ENCODE measurements at regions not wholly inside any gene's neighbourhood (a gene's known extent, or its start where the extent isn't known, plus 50 kb on each side); places are given as distances from the start of the nearest gene placed in this dataset.
"Not testable (repeated sequence)": the region's sequence is repeated elsewhere in the genome, so short reads cannot be mapped to it uniquely, and the experiment has no call there.

DNA sequence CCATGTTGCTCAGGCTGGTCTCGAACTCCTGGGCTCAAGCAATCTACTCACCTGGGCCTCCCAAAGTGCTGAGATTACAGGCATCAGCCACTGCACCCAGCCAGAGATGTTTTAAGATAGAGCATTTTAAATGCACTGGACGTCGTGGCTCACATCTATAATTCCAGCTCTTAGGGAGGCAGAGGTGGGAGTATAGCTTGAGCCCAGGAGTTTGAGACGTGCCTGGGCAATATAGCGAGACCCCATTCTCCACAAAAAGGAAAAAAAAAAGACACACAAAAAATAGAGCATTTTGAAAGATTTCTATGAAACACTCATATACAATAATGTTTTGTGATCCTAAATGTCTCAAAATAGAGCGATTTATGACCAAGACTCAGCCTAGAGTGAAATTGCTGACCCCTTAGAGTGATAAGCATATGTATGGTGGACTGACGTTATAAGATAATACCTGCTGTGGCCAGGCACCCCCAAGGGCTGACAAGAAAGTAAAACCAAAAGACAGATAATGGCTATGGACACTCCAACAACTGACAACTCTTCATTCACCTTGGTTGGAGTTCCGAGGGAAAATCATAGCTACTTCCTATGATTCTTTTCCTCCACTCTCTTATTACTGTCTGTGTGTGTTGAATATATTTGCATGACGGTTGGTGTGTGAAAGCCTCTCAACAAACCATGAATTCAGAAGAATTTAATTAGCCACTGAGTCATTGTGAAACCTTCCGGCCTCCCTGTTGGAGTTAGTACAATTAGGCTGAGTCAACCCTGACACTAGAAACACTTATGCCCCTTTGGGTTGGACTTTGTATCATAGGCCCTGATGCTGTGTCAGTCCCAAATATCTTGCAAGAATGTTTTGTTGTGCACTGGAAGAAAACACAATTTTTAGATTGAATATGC, 526.5 kb upstream of the NUDT12 start:
- no peak for DNase-seq (ENCODE audit: low spot score)

DNA sequence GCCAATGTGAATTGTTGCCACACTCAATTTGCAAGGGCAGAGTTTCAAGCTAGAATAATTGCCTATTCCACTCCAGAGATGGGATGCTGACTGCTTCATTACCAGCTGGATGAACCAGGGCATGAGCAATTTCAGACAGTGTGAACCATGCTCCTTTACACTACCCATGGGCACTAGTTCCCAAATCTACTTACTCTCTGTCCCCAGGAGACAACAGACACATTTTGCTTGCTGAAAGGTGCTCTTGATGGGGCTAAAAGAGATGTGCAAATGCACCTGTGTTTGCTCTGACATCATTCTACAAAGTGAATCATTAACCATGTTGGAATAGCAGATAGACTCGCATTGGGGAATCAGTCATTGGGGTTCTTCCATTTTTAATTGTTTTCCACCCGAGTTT, 522.3 kb upstream of the NUDT12 start:
- no peak for DNase-seq (ENCODE audit: low spot score)

DNA sequence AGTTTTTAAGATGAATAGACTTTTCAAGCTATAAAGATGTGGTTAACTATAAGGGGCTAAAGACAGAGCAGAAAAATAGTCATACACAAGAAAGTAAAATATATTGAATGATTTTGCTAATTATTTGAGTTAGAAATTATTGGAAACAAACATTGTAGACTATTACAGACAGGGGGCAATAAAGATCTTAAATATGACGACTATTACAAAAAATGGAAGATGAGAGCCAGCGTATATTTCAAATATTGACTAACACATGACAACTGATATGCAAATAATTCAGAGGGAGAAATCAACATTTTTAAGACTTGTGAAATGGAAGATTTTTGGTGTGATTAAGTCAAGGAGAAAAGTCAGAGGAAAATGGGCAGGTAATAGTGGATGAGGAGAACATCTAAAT, 520.2 kb upstream of the NUDT12 start:
- no peak for DNase-seq (ENCODE audit: low spot score)

DNA sequence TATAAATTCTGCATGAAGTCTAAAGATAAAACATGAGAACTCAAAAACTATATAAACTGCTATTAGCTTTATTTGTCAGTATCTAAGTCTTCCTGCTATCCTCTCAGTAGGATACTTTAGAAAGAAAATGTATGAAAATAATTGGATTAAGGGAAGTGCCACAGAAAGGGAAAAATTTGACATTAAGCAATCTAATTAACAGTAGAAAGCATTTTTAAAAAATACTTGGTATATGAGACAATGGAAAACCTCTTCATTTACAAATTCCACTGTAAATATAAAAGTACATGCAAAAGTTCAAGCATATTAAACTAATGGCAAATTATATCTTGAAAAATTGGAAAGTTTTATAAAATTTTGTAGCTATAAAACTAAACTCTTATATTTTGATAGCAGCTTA, 518.6 kb upstream of the NUDT12 start:
- DNase-seq (ENCODE audit: low spot score) = no peak

DNA sequence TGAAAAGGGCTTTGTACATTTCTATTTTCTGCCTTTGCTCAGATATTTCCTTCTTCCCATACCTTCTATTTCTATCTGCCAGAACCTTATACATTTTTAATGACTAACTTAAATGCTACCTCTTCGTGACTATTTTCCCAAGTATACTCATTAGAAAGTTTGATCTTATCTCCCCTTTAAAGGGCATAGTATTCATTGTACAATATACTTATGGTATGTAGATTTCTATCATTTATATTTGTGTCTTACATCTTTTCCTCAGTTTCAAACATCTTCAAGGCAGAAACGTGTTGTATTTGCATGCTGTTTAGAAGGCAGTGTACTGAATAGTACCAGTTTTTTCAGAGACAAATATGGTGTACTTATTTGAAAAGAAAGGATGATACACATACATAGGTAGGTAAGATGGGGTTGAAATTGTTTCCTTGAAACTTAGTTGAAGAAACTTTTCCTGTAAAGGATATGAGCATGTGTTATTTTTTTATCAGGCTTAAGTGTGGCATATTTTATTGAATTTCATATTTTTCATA, 518.1 kb upstream of the NUDT12 start:
- no peak for DNase-seq (ENCODE audit: low spot score)

DNA sequence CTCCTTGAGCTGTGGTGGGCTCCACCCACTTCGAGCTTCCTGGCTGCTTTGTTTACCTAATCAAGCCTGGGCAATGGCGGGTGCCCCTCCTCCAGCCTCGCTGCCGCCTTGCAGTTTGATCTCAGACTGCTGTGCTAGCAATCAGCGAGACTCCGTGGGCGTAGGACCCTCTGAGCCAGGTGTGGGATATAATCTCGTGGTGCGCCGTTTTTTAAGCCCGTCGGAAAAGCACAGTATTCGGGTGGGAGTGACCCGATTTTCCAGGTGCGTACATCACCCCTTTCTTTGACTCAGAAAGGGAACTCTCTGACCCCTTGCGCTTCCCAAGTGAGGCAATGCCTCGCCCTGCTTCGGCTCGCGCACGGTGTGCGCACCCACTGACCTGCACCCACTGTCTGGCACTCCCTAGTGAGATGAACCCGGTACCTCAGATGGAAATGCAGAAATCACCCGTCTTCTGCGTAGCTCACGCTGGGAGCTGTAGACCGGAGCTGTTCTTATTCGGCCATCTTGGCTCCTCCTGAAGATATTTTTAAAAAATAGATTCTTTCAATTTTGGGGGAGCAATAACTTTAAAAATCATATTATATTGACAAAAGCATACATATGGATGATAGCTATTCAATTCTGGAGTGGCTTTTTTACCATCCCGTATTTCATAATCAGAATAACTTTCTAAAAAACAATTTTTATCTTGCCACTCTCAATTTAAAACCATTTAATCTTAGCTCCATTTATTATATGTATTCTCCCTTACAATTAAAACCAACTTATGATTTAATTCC, 517.5 kb upstream of the NUDT12 start:
- DNase-seq (ENCODE audit: low spot score) = not testable (repeated sequence)

DNA sequence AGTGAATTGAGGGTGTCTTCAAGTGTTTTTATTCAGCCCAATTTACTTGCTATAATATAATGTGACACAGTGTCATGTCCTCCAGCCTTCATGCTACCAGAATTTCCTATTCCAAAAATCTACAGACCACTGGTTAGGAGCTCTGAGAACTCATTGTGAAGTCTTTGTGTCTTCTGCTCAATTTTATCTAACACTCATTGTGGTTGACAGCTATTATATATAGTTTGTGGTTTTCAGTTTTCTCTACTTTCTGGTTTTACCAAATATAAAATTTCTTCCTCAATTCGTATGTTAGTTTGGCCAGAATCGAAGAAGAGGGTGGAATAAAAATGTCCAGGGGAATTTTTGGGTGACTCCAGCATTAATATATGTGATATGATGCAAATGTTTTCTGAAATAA, 509.3 kb upstream of the NUDT12 start:
- DNase-seq (ENCODE audit: low spot score) = no peak

DNA sequence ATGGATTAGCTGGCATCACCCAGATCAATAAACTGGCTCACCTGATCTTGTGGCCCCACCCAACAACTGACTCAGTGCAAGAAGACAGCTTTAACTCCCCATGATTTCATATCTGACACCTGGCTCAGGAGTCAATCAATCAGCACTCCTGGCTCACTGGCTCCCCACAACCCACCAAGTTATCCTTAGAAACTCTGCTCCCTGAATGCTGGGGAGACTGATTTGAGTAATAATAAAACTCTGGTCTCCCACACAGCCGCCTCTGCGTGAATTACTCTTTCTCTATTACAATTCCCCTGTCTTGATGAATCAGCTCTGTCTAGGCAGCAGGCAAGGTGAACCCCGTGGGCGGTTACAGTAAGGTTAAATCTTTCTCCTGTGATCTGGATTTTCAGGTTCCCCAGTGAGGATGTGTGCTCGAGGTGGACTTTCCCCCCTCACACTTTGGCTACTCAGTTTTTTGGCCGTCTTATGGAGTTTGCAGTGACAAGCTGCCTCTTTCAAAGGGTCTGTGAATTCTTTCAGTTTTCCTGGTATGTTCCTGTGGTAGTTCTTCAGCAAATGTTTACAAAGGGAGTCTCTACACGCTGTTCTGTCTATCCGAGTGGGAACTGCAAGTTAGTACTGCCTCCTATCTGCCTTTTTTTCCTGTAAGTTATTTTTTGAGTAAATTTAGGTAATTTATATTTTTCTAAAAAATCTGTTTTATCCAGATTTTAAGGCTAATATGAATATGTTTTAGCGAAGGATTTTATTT, 500.2 kb upstream of the NUDT12 start:
- no peak for DNase-seq (ENCODE audit: low spot score)

DNA sequence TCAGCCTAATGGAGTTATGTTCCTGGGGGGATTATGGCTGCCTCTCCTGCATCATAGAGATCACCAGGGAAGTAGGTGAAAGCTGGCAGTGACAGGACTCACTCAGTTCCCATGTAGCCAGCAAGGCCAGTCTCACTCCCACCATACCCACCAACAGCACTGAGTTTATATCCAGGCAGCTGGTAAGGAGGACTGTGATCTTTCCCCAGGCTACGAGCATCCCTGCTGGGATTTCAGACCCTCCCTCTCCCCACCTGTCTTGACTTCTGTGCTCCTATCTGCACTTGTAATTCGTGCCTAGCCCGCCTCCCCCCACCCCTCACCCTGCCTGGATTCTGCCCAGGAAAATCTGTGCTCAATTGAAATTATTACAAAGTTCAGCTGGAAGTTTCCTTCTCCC, 499.1 kb upstream of the NUDT12 start:
- no peak for DNase-seq (ENCODE audit: low spot score)

DNA sequence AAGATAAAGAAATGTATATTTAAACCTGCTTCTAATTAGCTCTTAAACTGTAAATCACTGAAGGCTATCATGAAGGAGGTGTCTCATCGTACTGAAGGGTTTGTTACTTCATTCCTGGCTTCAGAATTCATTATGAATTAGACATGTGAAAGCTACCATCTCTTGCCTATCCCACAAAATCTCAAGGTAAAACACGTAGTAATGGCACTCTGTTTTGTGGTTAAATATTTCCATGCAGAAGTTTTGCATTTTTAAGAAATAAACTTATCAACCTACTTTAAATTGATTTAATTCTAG, 490.7 kb upstream of the NUDT12 start:
- DNase-seq (ENCODE audit: low spot score) = no peak

DNA sequence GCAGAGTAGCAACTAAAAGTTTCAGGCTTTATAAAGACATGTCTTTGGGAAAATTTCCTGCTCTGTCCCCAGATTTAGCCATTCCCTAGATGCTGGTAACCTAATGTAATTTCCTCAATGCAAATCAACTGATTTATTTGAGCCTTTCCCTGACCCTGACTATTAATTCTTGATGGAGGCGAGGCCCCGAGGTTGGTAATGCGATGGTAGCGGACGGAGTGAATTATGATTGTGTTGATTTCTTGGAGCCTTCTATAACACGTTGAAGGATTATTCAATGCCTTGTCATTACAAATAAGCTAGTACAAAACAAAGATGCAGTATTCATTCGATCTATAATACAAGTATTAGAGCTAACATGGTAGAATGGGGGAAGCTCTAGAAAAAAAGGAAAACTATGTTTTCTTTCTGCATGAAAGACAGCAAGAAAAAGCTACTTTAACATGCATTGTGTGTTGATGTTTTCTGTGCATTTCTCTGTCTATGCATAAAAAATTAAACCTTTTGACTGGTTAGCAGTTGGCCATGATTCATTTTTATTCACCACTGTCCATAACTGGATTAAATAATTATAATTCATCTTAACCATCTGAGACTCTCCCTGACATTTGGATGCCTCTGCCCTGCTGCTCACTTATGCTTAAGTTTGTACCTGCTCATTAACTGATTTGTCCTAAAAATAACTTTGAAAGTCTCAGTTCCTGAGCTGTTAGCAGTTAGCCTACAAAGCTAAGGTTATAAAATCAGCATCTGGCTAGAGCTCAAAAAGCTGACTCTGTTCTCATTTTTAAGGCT, 490.2 kb upstream of the NUDT12 start:
- no peak for DNase-seq (ENCODE audit: low spot score)

DNA sequence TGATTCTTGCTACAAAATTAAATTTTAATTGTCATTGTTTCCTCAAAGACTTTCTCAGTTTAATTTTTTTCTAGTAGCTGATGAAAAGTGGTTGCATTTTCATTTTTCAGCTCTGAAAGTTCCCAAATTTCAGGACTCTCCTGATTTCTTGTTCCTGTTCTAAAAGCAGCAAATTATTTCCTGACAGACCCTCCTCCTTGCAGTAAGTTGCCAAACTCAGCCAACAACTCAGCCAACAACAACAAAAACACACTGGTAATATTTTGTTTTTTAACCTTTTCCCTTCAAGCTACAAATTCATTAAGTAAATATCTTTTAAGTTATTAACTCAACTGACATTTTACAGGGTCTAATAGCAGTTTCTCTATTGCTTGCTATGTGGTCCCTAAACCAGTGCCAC, 487.8 kb upstream of the NUDT12 start:
- no peak for DNase-seq (ENCODE audit: low spot score)

DNA sequence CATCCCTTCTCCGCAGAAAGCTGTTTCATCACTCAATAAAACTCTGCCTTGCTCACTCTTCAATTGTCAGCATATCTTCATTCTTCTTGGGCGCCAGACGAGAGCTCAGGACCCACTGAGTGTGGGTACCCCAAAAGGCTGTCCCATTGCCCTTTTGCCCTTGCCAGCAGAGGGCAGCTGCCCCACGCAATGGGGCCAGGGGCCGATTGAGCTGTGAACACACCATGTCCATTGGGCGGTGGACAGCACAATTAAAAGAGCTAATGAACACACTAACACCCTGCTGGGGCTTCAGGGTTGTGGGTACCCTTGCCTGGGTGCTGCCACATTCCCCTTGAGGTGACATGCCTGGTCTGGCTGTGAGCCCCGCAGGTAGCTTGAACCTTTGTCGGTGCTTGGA, 487.2 kb upstream of the NUDT12 start:
- no peak for DNase-seq (ENCODE audit: low spot score)

DNA sequence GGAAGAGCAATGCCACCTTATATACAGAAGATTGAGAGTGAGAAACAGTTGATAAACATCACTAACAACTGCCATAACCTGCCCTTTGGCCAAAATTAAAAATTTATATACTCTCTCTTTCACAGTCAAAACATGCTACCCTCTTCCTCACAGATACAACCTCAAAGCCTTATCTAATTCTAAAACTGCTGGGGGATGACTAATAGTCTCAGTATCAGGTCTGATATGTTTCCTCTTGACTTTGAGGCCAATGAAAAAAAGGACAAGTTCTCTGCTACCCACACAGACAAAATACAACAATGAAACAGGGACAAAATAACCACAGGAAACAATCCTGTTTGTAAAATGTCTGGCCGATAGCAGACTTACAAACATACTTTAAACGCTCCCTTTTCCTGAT, 485.6 kb upstream of the NUDT12 start:
- no peak for DNase-seq (ENCODE audit: low spot score)

DNA sequence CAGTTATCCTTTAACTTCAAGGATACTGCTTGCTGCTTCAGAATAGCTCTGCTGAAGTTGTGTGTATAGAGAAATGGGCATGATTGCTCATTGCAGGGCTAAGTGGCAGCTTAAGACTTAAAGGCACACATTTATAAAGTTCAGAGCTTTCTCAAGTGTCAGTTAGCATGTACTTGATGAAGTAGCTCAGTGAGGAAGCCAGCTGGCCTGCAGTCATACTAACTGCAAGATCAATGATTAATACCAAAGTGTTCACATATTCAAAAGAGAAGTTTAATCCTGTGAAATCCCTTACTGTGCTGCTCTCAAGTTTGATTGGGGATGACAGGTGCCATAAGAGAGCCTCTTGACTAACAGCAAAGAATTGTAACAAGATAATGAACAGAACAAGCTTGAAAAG, 483.4 kb upstream of the NUDT12 start:
- no peak for DNase-seq (ENCODE audit: low spot score)

DNA sequence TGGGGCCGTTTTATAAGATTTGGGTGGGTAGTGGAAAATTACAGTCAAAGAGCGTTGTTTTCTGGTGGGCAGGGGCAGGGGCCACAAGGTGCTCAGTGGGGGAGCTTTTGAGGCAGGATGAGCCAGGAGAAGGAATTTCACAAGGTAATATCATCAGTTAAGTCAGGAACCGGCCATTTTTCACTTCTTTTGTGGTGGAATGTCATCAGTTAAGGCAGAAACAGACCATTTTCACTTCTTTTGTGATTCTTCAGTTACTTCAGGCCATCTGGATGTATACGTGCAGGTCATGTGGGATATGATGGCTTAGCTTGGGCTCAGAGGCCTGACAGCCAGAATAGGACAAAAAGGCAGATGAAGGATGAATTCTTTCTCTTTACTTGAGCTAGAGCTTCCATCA, 477.3 kb upstream of the NUDT12 start:
- not testable (repeated sequence) for DNase-seq (ENCODE audit: low spot score)

DNA sequence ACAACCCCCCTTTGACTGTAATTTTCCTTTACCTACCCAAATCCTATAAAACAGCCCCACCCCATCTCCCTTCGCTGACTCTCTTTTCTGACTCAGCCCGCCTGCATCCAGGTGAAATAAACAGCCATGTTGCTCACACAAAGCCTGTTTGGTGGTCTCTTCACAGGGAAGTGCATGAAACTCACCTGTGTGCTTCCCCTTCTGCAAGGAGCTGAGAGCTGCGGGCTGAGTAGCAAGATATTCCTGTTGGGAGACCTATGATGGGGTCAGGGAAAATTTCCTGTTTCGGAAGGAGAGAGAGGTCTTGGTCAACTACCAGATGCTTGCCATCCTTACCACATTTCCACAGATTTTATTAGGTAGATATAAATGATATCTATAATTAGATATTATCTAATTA, 474.5 kb upstream of the NUDT12 start:
- not testable (repeated sequence) for DNase-seq (ENCODE audit: low spot score)

DNA sequence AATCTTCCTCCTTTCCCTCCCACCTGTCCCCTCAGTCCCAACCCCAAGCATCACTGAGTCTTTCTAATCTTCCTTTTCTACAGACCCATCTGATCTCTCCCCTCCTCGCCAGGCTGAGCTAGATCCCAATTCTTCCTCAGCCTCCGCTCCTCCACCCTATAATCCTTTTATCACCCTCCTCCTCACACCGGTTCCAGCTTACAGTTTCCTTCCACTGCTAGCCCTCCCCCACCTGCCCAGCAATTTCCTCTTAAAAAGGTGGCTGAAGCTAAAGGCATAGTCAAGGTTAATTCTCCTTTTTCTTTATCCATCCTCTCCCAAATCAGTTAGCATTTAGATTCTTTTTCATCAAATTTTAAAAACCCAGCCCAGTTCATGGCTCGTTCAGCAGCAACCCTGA, 470.6 kb upstream of the NUDT12 start:
- DNase-seq (ENCODE audit: low spot score) = not testable (repeated sequence)

DNA sequence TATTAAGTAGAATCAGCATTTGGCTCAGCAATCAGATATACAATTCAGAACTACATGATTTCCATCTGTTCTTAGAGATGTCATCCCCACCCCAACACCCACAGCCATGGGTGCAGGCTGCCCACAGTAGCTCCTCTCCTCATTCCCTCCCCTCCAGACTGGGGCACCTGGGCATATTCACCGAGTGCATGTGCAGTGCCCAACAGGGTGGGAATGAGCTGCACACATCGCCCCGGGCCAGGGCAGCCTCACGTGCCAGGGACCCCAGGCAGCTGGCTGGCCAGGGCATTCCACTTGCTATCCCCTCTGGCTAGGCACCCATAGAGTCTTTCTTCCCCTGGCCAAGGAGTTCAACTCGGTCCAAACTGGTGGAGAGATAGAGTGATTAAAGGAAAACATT, 461.9 kb upstream of the NUDT12 start:
- DNase-seq (ENCODE audit: low spot score) = no peak

DNA sequence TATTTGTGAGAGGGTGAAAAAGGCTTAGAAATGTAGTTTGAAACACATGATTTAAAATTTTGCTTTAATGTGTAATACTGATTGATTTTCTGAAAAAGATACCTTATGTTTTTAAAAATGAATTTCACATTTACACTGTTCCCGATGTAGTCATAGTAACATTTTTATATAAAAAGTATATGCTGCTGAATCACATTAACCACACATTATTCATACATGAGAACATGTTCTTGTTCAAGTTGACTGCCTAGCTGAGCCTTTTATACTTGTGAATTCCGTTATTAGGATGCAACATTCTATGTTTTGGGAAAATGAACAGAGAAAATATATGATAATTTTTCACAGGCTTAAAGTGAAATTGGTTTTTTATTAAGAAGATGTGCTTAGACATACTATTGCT, 461.1 kb upstream of the NUDT12 start:
- no peak for DNase-seq (ENCODE audit: low spot score)

DNA sequence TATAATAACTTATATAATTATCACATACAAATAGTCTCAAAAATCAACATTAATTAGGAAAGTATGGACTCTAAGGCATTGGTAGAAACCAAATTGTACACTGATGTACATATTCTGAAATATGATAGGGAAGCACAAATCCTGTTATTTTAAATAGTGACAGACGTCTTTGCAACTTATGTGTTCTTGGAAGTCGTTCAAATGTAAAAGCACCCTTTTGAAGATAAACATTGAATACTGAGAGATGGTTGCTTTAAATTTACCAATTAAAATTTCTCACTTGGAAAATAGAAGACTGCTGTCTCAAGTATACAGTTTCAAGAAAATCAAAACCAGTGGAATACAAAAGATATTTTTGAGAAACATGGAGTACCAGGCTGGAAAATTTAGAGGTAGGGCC, 457.4 kb upstream of the NUDT12 start:
- no peak for DNase-seq (ENCODE audit: low spot score)

DNA sequence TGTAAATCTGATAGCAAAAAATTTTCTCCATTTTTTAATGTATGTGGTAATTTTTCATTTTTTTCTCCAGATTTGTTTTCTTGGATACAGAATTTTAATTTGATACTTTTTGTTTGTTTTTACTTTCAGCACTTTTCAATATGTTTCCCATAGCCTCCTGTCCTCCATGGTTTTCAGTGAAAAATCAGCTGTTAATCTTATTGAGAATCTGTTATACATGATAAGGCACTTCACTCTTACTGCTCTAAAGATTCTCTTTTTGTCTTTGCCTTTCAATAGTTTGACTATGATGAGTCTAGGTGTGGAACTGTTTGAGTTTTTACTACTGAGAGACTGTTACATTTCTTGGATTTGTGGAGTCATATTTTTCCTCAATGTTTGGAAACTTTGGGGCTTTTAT, 455.7 kb upstream of the NUDT12 start:
- DNase-seq (ENCODE audit: low spot score) = no peak
